GM19452 (cell line): ENCODE measurements at regions not wholly inside any gene's neighbourhood (a gene's known extent, or its start where the extent isn't known, plus 50 kb on each side); places are given as distances from the start of the nearest gene placed in this dataset.
"Not testable (repeated sequence)": the region's sequence is repeated elsewhere in the genome, so short reads cannot be mapped to it uniquely, and the experiment has no call there.

Experiments used
- ATAC-seq: cut with Tn5 transposase; IDR thresholded peaks from one replicate; pipeline ENCODE4 v1.9.1; 2021; ENCODE audit not compliant: unreplicated experiment

GRCh38 chr17:68135141-68135887 lies 99.8 kb downstream of the KPNA2 start:
- ATAC-seq = no peak

DNA sequence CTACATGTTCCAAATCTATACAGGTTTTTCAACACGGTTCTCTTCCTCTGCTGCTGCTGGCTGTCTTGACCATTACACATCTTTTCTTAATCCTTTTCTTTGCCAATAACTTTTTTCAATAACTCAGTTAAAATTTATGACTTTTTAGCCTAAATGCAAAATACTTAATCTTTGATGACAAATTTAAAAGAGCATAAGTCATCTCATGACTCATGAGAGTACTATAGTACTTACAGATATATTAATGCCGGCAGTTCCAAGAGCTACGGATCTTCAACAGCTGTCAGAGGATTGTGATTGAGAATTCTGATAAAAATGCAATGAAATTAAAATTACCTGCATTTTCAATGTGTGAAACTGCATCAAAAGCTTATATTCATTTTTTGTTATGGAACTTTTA lies 105.5 kb downstream of the KPNA2 start:
- no peak for ATAC-seq

DNA sequence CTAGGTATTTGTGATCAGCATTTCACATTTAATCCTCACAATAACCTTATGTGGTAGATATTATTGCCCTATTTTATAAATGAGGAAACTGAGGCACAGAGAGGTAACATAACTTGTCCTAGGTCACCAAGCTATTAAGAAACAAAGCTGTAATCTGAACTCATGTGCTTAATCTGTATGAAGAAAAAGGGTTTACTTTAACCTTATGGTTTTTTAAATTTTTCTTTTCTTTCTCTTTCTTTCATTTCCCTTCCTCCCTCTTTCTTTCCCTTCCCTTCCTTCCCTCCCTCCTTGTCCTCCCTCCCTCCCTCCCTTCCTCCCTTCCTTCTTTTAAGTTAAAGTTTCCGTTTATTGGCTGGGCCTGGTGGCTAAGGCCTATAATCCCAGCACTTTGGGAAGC lies 105.2 kb upstream of the AMZ2 start:
- no peak for ATAC-seq

- no peak for ATAC-seq
Measured at GRCh38 chr17:68143425-68143824, 104.4 kb upstream of the AMZ2 start.

DNA sequence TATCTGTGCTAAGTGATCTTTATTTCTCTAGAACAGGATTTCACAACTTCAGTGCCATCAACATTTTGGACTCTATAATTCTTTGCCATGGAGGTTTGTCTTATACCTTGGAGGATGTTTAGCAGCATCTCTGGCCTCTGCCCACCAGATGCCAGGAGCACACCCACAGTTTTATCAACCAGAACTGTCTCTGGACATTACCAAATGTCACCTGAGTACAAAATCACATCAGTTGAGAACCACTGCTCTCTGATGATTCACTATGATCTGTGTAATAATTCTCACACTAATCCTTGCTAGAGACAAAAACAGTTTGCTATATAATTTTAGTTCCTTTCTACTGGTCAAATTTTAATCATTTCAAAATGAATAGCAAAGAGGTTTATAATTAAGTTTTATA lies 102.8 kb upstream of the AMZ2 start:
- no peak for ATAC-seq

DNA sequence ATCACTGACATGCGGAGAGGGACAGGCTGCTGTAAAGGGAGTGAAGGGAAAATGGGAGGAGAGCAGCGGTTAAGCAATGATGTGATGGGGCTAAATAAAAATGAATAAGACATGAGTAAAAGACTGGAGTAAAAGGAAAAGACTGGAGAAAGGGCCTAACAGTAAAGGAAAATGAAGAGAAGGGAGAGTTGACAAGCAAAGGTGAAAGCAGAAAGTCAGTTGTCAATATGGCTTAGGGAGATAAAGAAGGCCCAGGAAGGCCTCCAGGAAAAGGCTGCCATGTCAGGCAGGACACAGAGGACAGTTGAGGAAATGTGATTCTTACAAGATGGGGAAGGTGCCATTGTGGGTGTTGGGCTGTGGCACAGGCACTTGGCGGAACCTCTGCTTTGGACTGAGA lies 98.9 kb upstream of the AMZ2 start:
- ATAC-seq = no peak

DNA sequence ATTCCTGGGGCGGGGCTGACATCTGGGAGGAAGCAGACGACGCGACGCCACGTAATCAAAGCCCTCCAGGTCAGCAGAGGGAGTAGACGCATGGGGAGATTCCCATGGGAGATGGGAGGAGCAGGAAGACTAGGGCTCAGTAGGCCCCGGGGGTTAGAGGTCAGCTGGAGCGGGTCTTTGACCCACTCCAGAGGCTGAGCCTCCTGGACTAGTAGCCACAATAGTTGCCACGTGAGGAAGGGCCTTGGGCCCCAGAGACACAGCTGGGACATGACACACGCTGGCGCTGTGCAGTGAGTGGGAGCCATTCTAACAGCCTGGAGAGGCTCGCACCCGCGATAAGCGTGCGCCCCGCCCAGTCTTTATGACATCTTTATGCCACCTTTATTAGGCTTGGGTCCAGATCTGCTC lies 95.7 kb upstream of the AMZ2 start:
- no peak for ATAC-seq

GRCh38 chr17:68155692-68156091 lies 92.2 kb upstream of the AMZ2 start:
- ATAC-seq = no peak

GRCh38 chr17:68161644-68162428 lies 86.0 kb upstream of the AMZ2 start:
- no peak for ATAC-seq

- not testable (repeated sequence) for ATAC-seq
Measured at GRCh38 chr17:68168273-68169164, 79.3 kb upstream of the AMZ2 start.

GRCh38 chr17:68169165-68169821 lies 78.5 kb upstream of the AMZ2 start:
- ATAC-seq = not testable (repeated sequence)

GRCh38 chr17:68169840-68170239 lies 78.0 kb upstream of the AMZ2 start:
- no peak for ATAC-seq

DNA sequence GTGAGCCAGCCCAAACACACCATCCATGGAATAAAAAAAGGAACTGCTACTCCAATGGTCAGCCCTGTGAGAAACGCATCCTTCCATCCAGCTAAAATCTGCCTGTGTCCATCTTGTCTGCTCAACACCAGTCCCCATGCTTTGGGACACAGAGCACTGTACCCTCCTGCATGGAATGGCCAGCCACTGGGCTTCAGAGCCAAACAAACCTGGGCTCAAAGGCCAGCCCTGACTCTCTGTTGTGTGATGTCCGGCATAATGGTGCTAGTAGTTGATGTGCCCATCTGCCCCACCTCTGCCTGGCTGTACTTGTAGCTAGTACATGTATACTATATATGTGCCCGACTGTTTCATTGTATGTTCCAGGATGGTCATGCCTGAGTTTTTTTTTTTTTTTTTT lies 77.6 kb upstream of the AMZ2 start:
- no peak for ATAC-seq

DNA sequence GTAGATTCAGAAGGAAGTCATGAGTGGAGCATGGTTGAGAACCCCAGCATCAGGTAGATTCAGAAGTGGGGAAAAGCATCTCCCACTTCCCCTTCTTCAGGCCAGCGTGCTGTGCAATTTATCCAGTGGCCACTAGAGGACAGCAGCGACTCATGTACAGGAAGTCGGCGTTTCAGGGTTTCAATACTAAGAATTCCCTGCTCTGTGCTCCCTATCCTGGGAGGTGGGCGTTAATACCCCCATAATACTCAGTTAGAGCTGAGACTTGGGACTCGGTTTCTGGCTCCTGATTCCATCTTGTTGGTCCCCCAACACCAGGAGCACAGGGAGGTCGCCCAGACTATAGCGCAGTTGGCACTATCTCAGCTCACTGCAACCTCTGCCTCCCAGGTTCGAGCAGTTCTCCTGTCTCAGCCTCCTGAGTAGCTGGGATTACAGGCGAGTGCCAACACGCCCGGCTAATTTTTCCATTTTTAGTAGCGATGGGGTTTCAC lies 75.3 kb upstream of the AMZ2 start:
- ATAC-seq = no peak

DNA sequence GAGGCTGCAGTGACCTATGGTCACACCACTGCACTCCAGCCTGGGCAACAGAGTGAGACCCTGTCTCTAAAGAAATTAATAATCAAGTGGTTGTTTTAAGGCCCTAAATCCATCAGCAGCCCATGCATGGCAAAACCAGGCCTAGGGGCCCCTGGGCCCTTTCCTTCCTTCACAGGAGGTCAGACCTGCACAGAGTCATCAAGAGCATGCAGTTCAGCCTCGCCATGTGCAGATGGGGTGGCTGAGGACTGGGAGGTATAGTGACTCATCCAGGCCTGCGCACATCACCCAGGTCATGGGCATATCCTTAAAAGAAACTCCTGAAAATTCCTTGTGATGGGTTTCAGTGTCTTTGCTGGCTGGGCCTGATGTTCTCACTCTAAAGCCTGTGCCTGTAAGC lies 72.4 kb upstream of the AMZ2 start:
- no peak for ATAC-seq

DNA sequence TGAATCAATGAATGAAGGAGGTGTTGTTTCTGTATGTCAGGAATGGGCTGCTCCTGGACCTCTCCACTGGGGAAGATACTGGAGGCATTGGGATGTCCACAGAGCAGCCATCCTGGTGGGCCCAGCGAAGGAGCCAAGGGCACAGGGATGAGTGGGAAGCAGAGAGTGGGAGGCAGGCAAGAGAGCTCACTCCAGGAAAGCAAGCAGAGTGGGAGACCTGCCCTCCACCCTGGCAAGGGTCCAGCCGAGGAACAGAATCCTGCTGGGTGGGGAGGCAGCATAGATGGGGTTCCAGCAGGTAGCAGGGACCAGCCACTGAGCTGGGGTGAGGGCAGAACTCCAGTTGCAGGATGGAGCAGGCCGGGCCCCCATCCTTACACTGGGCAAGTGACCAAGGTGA lies 71.9 kb upstream of the AMZ2 start:
- ATAC-seq = no peak

DNA sequence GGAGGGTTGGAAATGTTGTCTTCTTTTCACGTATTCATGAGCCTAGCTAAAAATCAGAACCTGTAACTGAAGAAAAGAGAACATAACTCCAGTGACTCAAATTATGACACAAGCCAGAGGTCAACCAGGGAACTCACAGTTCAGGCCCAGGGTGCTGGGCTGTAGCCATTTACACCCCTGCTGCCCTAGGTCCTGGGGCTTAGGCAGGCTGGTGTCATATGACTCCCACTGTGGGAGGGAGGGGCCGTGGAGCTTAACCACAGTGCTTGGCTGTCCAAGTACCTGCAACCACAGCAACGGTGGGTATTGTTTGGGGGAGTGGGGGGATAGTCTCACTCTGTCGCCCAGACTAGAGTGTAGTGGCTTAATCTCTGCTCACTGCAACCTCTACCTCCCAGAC lies 71.1 kb upstream of the AMZ2 start:
- no peak for ATAC-seq

DNA sequence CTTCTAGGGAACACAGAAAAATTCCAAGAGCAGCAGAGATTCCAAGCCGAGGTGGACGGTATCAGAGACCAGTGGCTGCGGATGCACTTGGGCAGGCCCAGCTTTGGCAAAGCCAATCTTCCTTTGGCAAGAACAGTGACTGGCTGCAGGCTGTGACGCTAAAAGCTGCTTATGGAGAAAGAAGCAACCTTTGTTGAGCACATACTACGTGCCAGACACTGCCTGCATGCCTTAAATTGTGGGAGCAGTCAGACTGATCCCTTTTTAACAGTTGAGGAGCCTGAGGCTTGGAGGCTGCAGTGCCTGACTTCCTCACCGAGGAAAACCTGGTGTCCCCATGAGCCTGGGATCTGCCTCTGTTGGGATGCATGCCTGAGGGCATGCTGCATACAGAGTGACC lies 69.0 kb upstream of the AMZ2 start:
- no peak for ATAC-seq

DNA sequence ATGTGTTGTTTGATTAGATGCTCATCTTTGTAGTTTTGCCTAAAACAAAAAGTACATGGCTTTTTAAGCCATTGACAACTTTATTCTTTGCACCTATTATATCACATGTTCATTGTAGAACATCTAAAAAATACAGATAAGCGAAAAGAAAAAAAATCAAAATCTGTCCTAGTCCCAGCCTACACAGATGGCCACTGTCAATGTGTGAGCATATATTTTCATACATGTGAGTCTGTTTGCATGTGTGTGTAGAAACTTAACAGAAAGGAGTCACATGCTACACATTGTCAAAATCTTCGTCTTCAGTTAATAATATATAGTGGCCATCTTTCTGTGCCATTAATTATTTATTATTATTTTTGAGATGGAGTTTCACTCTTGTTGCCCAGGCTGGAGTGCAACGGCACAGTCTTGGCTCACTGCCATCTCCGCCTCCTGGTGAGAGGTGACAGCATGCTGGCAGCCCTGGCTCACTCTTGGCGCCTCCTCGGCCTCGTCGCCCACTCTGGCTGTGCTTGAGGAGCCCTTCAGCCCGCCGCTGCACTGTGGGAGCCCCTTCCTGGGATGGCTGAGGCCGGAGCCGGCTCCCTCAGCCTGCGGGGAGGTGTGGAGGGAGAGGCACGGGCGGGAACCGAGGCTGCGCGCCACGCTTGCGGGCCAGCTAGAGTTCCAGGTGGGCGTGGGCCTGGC lies 68.5 kb upstream of the AMZ2 start:
- no peak for ATAC-seq

- no peak for ATAC-seq
Measured at GRCh38 chr17:68179926-68180285, 67.9 kb upstream of the AMZ2 start.

DNA sequence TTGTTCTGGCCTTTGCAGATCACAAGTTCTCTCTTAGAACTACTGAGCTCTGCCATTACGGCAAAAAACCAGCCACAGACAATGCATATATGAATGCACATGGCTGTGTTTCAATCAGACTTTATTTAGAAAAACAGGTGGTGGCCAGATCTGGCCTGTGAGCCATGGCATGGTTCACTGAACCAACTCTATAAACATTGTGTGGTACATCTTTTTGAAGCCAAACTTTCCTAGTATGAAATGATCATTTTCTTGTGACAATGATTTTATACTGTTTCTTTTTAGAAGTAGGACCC lies 65.9 kb upstream of the AMZ2 start:
- ATAC-seq = peak; percentile 48
